HG03066 (cell line): ENCODE measurements at regions not wholly inside any gene's neighbourhood (a gene's known extent, or its start where the extent isn't known, plus 50 kb on each side); places are given as distances from the start of the nearest gene placed in this dataset.
"Not testable (repeated sequence)": the region's sequence is repeated elsewhere in the genome, so short reads cannot be mapped to it uniquely, and the experiment has no call there.

ENCODE experiments used
- ATAC-seq: cut with Tn5 transposase; IDR thresholded peaks from one replicate; pipeline ENCODE4 v1.9.1; 2021; ENCODE audit warnings: low read depth; ENCODE audit not compliant: unreplicated experiment

DNA sequence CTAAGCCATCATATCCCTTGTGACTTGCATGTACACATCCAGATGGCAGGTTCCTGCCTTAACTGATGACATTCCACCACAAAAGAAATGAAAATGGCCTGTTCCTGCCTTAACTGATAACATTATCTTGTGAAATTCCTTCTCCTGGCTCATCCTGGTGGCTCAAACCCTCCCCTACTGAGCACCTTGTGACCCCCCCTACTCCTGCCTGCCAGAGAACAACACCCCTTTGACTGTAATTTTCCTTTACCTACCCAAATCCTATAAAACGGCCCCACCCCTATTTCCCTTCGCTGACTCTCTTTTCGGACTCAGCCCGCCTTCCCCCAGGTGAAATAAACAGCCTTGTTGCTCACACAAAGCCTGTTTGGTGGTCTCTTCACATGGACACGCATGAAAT lies 390.0 kb downstream of the TUSC1 start:
- ATAC-seq: not testable (repeated sequence)

GRCh38 chr9:25284365-25284764 lies 393.9 kb downstream of the TUSC1 start:
- ATAC-seq: no peak

- ATAC-seq: no peak
Measured at GRCh38 chr9:25282946-25283345, 395.3 kb downstream of the TUSC1 start.

GRCh38 chr9:25261445-25261844 lies 416.8 kb downstream of the TUSC1 start:
- no peak for ATAC-seq

GRCh38 chr9:25260046-25260445 lies 418.2 kb downstream of the TUSC1 start:
- no peak for ATAC-seq

- no peak for ATAC-seq
Measured at GRCh38 chr9:25255216-25255615, 423.0 kb downstream of the TUSC1 start.

DNA sequence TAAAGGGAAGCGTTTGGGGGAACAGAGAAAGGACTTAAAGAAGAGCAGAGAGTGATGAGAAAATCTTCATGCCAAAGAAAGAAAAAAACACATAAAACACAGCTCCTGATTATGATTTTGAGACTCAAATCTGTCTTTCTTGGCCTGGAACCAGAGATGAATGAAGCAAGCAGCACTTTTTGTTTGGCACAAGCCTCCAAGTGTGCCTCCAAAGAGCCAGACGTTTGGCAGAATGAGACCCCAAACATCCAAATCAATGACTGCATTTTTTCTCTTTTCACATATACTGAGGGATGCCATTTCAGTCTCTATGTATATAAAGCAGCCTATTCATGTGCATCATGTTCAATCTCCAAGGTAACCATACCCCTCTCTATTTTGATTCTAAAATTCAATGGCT lies 424.2 kb downstream of the TUSC1 start:
- ATAC-seq: no peak

GRCh38 chr9:25241421-25241820 lies 436.8 kb downstream of the TUSC1 start:
- no peak for ATAC-seq

- ATAC-seq: no peak
Measured at GRCh38 chr9:25226901-25227686, 451.1 kb downstream of the TUSC1 start.

- no peak for ATAC-seq
Measured at GRCh38 chr9:25225938-25226760, 452.1 kb downstream of the TUSC1 start.

DNA sequence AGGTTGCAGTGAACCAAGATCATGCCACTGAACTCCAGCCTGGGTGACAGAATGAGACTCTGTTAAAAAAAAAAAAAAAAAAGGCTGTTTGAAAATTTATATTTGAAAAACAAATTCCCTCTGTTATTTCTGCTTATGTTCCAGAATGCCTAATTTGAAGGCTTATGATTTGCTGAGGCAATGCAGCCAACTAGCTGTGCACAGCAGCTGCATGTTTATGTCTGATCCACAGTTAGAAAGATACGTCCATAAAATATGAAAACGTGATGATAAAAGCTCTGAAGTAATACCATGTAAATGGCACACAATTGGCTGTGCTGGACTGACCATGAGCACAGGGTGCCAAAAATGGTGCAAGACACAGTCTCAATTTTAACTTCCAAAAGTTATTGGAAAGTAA lies 453.2 kb downstream of the TUSC1 start:
- no peak for ATAC-seq

- no peak for ATAC-seq
Measured at GRCh38 chr9:25224309-25224708, 453.9 kb downstream of the TUSC1 start.

DNA sequence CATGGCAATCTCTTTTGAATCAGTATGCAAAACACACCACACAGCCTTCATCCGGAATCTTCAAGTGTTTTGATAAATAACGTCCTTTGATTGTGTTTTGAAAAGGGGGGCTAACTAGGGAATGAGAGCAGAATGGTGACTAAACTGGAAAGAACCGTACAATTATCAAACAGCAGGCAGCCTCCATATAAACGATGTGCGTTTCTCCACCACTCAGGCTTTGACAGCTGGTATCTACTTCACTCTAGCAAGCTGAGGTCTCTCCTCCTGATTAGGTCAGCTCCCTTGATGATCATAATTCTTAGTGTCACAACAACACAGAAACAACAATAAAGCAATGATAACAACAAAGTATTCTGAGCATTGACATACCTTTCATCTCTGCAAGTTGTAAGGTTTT lies 465.9 kb downstream of the TUSC1 start:
- no peak for ATAC-seq

DNA sequence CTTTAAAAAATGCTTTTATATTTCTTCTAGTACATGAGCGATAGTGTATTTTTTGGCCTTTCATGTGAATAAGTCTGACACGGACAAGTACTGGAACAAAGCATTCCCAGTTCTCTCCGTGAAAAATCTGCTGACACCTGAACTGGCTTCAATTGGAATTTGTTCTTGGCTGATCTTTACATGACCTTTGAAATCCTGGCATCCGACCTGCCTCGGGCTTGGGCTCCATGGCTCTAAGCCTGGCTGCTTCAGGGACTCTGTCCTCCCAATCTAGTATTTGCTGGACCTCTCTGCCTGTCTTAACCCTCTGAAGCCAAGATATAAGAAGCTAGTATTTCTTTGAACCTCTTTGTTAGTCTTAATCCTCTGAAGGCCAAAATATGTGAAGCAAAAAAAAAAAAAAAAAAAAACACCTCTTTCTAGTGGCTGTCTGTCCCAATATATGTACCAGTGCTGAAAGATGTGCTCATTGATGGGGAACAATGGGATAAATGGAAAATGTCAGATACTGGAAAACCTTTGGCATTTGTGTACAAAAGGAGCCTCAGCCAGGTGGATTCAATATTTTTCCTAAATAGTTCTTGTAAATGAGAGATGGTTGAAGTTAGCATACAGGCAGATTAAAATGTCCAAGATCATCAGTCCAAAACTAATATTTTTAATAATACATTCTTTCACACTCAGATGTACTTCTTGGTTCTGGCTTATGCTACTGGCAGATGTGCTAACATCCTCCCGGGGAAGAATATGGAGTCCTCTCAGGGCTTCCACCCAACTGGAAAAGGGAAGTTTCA lies 470.6 kb downstream of the TUSC1 start:
- no peak for ATAC-seq

DNA sequence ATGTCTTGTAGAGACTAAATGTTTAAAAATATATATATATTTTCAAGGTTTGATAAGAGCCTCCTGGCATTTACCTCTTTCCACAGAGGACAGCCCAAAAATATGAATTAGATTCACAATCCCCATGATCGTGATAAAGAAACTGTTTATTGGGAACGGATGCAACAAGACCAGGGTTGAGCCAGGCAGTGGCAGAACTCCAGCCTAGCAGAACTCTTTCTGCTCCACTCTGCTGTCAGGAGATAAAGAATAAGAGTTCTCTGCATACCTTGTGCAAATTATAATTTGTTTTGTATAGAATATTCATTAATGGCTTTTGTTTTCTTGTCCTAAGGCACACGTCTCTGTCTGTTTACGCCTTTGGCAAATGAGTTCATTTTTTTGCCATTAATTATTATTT lies 472.2 kb downstream of the TUSC1 start:
- no peak for ATAC-seq

GRCh38 chr9:25205285-25205684 lies 473.0 kb downstream of the TUSC1 start:
- no peak for ATAC-seq

GRCh38 chr9:25177858-25178257 lies 500.4 kb downstream of the TUSC1 start:
- ATAC-seq: no peak

DNA sequence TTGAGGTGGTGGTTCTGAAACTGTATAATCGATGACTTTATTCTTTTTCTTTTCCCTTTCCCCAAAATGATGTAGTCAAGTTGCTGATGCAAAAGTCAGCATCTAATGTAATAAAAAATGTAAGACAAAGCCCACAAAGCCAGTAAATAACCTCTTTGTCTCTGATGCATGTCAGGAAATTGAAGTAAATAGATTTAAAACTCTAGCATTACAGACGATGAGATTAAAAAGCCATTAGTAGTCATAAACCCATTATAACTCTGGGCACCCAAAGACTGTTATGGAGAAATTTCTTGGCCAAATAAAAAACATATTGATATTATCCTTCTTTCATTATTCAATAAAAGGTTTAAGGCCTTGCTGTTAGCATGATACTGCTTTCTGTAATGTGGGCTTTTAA lies 548.7 kb downstream of the TUSC1 start:
- ATAC-seq: no peak

- no peak for ATAC-seq
Measured at GRCh38 chr9:25121811-25122210, 556.4 kb downstream of the TUSC1 start.

- no peak for ATAC-seq
Measured at GRCh38 chr9:25119041-25119440, 559.2 kb downstream of the TUSC1 start.

DNA sequence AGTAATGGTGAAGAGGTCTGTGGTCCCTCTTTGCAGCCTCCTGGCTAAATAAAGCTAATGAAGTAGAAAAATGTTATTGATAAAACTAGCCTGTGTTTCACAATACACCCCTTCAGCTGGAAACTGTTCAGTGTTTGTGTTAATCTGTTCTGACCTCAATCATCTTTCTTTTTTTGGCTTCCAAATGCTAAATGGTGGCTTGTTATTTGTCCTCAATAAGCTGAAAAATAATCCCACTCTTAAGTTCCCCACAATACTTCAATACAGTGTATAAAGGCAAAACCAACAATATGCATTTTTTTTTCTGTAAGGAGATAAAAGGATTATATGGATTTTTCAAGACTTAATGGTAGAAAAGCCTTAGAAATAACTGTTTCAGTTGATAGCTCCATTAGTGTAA lies 560.5 kb downstream of the TUSC1 start:
- ATAC-seq: no peak
